ENCODE measurements at regions not wholly inside any gene's neighbourhood (a gene's known extent, or its start where the extent isn't known, plus 50 kb on each side); places are given as distances from the start of the nearest gene placed in this dataset.

GRCh38 chr2:222797871-222798270, 63.0 kb upstream of the ACSL3 start:
- H3K4me3 ChIP-seq (ENCODE audit: low read length) = no peak overlapping the region
- DNase-seq (ENCODE audit: low read depth) = peak; percentile 38
- no peak for TF ChIP-seq CTCF (IDR thresholded peaks at IDR 0.05; ENCODE audit: insufficient read depth, low read depth, low read length, missing control alignments)

DNA sequence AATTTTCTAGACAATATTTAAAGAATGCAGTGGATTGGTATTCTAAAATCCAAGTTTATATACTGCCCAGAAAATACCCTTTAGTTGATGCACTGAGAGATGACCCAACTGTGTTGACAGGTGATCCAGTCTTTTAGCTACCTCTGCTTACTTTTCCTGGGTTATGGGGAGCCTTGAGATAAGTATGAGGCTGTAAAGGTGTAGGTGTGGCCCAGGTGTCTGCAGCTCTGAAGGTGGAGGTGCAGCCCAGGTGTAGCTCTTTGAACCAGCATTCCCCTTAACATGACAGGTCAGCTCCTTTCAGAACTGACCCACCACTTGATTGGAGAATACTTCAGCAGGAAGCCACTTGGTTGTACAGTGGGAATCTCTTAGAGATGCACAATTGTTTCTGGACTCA, 62.3 kb upstream of the ACSL3 start:
- DNase-seq (ENCODE audit: low read depth) = no peak
- no peak overlapping the region for H3K4me3 ChIP-seq (ENCODE audit: low read length)
- TF ChIP-seq CTCF (IDR thresholded peaks at IDR 0.05; ENCODE audit: insufficient read depth, low read depth, low read length, missing control alignments) = no peak

DNA sequence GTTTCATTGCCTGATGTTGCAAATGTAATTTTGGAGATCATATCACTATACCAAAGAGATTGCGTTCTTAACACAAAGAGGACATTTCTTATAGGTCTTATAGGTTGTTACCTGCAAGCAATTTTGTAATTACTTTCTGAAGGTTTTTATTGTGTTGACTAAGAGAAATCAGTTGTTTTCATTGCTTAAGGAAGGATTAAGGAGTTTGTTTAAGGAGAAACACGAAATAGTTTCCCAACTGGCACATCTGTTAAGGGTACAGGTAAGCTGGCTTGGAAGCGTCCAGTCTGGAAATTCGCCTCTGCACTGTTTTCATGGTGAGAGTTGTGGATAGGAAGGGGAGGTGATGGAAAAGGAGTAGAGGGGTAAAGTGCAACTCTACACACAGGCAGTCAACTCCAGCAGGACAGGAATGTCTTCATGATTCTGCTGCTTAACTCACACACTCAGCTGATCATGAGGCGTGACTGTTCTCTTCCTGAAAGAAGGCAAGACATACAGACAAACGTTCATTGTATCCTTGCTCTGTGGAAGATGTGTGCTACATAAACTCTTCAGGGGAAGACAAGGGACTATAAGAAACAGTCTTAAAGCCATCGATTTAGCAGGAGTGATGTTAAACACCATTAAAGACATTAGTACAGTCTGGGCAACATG, 61.4 kb upstream of the ACSL3 start:
- no peak for TF ChIP-seq CTCF (IDR thresholded peaks at IDR 0.05; ENCODE audit: insufficient read depth, low read depth, low read length, missing control alignments)
- no peak for DNase-seq (ENCODE audit: low read depth)
- no peak overlapping the region for H3K4me3 ChIP-seq (ENCODE audit: low read length)

GRCh38 chr2:222802514-222803196, 58.2 kb upstream of the ACSL3 start:
- no peak overlapping the region for H3K4me3 ChIP-seq (ENCODE audit: low read length)
- no peak for DNase-seq (ENCODE audit: low read depth)
- no peak for TF ChIP-seq CTCF (IDR thresholded peaks at IDR 0.05; ENCODE audit: insufficient read depth, low read depth, low read length, missing control alignments)

DNA sequence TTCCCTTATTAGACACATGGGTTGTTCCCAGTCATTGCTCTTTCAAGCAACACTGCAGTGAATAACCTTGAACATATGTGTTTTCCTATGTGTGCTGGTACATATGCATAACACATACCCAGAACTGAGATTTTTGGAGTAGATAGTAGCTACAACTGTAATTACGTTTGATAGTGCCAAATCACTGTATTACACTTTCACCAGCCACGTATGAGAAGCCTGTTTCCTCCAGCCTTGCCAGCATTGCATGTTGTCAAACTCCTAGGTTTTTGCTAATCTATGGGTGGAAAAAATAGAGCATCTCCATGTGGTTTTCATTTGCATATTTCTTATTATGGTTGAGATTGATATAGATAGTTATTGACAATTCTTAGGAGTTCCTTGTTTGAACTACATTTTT, 56.5 kb upstream of the ACSL3 start:
- H3K4me3 ChIP-seq (ENCODE audit: low read length) = no peak overlapping the region
- no peak for DNase-seq (ENCODE audit: low read depth)
- no peak for TF ChIP-seq CTCF (IDR thresholded peaks at IDR 0.05; ENCODE audit: insufficient read depth, low read depth, low read length, missing control alignments)

DNA sequence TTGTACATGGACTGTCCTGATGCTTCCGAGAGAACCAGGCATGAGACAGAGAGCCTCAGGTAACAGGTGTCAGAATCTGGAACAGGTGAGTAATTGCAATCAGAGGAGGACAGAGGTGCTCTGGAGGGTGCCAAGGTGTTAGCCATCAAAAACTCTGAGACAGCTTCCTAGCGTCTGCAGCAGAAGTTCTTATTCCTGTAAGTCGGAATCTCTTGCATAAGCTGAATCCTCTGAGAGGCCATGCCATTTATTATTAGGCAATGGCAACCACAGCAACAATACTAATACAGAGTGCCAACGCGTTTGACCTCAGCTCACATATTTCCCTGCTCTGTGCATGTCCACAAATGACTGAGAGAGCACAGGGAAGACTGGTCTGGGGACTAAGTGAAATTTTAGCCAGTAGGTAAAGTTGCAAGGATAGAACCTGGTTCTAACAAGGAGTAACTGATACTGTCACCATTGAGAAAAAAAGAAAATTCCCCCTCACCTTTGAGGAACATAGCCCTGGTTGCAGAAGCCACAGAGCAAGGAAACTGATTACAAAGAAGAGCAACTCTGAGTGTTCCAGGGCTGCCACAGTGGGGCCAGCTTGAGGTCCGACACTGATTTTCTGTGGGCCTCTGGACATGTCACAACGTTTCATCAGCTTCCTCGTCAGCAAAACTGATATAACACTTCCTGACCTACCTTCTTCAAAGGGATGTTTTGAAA, 55.1 kb upstream of the ACSL3 start:
- DNase-seq (ENCODE audit: low read depth) = peak; percentile 95
- no peak for TF ChIP-seq CTCF (IDR thresholded peaks at IDR 0.05; ENCODE audit: insufficient read depth, low read depth, low read length, missing control alignments)

More for the DNA sequence above, 55.1 kb upstream of the ACSL3 start:
- H3K4me3 ChIP-seq (ENCODE audit: low read length) = no peak overlapping the region

Measured in epithelial cell of esophagus (primary cell).